Posterior cingulate gyrus (tissue), 11 donors: ENCODE measurements at regions not wholly inside any gene's neighbourhood (a gene's known extent, or its start where the extent isn't known, plus 50 kb on each side); places are given as distances from the start of the nearest gene placed in this dataset.

Experiments
- DNase-seq, 10 donors: peaks; one replicate each; pipeline versions ENCODE4 v3.0.0 to v3.0.0-alpha.2; 2020 to 2021; ENCODE audit warnings: mixed read lengths in 3 of 10
- intact Hi-C: fragments of 100-400 bp; cut with DNase I; formaldehyde crosslinking; loops from one replicate; pipeline ENCODE4 v1.15.1; 2023

DNA sequence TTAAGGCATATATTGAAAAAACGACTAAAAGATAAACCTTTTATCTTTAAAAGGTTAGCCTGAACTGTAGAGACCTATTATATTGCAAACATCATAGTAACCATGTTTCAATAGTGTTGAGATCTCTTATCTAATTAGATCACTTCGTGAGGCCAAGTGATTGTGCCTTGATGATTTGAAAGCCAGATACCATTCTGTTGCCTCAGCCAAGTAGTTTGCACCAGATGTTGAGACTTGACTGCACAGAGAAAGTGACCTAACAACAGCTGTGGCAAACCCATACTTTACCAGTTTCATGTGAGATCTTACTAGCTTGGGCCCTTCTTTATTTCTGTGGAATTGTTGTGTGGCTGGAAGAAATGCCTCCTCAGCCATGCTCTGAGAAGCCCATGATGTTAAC is 717.3 kb downstream of the KCNJ2 start:
- DNase-seq = no peak
- intact Hi-C loops = no loop called here

DNA sequence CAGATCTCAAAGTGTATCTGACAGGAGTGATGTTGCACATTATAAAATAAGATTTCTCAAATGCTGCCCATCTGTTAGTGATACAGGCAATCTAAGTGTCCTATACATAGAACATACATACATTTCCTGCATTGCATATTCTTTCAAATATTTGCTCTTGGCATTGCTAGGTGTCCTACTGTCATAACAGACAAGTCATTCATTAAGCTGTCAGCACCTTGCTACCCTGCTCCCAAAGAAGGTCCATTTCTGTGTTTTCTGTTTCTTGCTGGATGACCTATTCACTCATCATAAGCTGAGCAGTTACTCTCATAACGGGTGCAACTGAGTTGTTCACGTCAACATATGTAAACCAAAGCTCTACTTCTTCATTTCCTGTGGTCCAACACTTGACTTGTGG is 719.0 kb downstream of the KCNJ2 start:
- intact Hi-C loops = no loop called here

DNA sequence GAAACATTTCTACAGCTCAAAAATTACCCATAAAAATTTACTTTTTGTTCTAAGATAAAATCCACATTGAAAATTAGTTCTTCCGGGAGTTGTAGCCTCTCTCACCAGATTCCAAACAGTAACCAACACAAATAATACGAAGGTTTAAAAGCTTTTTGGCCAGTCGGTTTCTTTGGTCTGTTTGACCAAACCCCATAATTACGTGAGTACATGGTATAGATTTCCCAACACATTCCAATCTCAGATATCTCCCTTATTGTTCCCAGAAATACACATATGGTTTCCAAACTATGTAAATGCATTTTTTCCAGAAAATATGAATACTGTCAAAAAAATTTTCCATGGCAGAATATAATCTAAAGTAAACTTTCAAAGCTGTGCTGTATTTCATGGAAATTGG is 722.0 kb downstream of the KCNJ2 start:
- no peak for DNase-seq
- intact Hi-C loops = no loop called here

More for the DNA sequence above, 719.0 kb downstream of the KCNJ2 start:
- no peak for DNase-seq

DNA sequence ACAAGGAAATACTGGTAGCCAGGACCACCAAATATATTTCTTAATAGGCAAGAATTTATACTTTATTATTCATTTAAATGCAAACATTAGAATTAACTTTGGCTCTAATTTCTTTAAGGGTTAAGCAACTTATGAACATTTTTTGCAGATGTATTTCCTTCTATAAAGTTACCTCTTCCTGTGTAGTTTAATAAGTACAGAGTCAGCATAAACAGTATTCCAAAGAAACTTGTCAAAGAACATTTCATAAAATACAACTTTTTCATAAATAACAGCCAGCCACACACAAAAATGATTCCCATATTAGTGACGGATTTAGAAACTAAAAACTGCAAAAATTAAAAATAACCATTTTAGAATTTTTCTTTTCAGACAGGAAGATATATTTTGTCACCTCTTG is 723.2 kb downstream of the KCNJ2 start:
- DNase-seq = no peak
- intact Hi-C loops = no loop called here

DNA sequence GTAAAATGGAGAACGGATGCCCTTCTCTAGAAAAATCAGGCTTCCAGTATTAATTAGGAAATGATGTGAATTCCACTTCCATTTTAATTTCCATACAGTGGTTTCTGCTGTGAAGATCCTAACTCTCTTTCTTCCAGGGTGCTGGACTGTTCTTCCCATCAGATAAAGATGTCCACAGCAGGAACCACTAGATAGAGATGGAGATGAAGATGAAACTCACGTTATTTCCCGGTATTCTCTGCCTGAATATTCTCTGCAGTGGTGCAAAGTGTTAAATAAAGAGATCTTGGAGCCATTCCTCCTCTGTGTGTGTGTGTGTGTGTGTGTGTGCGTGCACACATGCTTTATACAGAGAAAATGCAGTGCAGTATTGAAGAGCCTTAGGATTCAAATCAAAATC is 727.5 kb downstream of the KCNJ2 start:
- intact Hi-C loops = no loop called here
- DNase-seq = no peak

DNA sequence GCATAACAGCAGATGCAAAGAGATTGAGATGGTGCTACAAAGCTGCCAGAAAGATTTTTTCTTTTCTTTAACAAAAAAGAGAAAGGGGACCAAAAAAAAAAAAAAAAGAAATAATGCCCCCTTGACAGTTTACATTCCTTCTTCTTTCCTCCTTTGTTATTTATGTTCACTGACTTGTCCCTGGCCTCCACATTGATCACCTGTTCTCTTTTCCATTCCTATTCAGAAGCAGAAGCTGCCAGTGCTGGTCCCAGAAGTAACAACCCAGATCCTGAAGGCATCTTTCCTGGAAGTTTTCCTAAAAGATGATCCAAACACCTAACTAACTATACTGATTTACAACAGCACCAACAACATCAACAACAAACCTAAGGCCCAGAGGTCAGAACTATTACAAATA is 728.1 kb downstream of the KCNJ2 start:
- intact Hi-C loops = no loop called here
- no peak for DNase-seq

DNA sequence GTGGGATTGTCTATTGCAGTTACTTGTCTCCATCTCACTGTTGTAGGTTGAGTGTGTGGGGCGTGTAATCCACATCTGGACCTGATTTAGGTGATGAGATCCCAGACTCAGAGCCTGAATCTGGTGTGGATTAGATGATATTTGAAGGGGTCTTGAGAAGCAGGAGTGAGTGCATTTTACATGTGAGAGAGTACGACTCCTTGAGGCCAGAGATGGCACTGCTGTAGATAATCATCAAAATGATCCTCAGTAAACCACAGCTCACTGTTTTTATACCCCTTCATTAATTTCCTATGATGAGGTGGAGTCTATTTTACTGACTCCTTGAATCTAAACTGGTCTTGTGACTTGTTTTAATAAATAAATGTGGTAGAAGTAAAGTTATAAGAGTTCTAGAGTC is 732.5 kb downstream of the KCNJ2 start:
- intact Hi-C loops = no loop called here
- no peak for DNase-seq

DNA sequence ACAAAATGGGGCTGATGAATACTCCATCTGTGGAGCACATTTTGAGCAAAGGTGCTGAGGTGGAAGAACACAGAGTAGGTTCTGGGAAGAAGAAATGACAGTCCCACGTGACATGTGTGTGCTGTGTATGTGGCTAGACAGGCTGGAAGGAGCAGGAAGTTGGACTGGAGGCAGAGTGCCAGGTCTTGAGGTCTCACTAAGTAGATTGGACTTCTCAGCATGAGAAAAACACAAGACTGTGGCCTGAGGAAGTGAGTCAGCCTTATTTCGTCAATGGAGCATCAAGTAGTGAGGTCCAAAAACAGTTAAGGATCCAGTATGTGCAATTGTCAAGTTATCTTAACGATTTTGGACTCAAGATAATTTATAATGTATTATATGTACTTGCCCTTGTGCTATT is 736.5 kb downstream of the KCNJ2 start:
- intact Hi-C loops = no loop called here
- peak in 1 of 10 donors; percentile 6 for DNase-seq

DNA sequence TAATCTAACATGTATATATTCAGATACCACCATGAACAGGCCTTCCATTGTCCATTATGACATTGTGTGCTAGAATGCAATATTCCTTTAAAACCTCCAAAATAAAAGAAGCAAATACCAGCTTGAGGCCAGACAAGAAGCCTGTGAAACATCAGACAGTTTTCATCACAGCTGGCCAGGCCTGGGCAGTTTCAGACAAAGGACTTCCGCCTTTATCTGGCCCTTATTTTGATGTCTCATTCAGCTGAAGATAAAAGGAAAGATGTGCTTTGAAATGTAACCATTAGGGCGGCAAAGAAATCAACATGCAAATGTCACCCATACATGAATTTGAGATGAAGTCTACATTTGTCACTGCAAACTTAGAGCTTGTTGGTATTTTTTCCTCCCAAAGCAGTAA is 737.5 kb downstream of the KCNJ2 start:
- DNase-seq = no peak
- intact Hi-C loops = no loop called here

DNA sequence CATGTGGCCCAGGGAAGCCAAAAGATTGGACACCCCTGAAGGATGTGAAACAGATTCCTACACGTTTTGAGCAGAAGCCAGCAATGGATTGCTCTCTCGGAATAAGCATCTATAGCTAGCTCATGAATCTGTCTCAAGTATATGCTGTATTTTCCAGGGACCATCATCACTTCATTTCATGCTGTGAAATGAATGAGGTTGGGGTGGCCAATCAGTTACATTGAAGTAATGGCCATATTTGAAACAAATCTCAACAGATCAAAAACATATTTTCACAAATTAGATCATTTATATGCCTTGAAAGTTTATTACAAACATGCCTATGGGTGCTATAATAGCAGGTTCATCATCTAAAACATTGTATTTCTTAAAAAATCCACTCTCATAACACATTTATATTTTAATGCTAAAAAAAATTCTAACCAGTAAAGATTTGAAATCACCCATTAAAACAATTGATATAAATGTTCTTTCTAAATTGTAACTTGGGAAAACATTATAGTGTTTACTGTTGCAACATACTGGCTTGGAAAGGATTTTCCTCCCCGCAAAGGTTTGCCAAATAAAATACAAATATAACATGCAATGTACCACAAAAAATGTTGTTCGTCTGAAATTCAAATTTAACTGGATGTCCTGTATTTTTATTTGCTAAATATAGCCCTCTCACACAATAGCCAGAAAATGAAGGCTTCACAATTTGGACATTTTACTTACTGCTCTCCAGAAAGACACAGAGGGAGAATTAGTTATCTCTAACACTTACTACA is 743.6 kb downstream of the KCNJ2 start:
- intact Hi-C loops = no loop called here
- DNase-seq = no peak

DNA sequence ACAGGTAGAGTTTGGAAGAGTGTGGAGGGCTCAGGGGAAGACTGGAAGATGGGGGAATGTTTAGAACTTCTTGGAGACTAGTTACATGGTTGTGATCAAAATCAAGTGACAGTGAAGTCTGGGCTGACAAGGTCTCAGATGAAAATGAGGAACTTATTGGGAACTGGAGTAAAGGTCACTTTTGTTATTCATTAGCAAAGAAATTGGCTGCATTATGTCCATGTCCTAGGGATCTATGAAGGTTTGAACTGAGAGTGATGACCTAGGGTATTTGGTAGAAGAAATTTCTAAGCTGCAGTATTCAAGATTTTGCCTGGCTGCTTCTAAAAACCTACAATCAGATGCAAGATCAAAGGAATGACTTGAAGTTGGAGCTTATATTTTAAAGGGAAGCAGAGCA is 747.1 kb downstream of the KCNJ2 start:
- DNase-seq = no peak
- intact Hi-C loops = no loop called here

DNA sequence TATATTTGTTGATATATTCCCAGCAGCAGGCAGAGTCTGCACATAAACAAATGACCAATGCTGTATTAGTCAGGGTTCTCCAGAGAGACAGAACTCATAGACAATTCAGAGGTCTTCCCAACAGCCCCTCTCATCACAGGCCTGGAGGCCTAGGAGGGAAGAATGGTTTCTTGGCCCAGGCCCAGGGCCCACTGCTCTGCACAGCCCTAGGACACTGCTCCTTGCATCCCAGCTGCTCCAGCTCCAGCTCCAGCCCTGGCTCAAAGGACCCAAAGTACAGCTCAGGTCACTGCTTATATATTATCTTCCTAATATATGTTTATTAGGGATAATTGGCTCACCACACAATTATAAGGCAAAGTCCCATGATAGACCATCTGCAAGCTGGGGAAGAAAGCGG is 749.9 kb downstream of the KCNJ2 start:
- intact Hi-C loops = no loop called here
- DNase-seq = peak in 1 of 10 donors; percentile 70

DNA sequence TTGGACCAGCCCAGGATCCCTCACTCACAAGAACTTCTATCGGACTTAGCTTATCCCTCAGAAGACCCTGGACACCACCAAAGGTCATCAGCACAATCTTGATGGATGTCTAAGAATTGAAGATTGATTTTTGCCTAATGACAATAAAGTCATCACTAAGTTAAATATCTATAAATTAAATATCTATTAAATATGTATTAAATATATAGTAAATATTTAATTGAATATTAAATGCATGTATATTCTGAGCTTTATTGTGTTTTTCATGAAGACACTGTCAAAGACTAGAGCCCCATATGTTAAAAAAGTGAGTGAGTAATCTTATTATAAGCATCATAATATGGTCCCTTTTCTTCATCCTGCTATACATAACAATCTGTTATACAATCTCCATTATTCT is 751.1 kb downstream of the KCNJ2 start:
- DNase-seq = no peak
- intact Hi-C loops = no loop called here

DNA sequence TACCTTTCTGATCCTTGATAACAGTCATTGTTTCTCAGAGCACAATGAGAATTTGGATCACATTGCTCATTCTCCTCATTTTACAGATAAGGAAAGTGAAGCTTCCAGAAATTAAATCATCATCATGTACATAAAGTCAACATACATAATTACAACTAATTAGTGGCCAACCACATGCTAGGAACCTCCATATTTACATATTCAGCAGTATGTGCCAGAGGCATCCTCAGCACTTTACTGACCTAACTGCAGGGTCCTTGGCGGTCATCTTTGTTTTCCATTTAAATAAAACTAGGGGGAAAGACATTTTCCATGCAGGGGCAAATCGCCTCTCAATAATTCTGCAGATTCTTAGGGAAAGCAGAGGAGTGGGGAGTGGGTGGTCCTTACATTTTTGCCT is 752.9 kb downstream of the KCNJ2 start:
- no peak for DNase-seq
- intact Hi-C loops = no loop called here

DNA sequence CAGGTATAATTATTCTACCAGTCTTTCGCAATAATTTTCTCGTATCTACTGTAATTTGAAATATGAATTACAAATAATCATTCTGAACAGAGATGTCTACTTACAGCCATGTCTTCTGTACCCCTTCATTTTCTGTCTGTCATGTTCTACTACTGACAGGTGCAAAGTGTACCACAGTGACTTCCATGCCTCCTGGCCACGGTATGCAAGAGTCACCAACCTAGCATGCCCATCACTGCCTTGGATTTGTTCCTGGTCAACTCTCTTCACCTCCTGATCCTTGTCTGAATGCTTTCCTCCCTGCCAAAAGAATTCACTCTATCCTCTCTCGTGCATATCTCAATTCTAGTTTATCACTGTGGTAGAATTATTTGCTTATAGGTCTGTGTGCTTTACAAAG is 755.4 kb downstream of the KCNJ2 start:
- intact Hi-C loops = no loop called here

DNA sequence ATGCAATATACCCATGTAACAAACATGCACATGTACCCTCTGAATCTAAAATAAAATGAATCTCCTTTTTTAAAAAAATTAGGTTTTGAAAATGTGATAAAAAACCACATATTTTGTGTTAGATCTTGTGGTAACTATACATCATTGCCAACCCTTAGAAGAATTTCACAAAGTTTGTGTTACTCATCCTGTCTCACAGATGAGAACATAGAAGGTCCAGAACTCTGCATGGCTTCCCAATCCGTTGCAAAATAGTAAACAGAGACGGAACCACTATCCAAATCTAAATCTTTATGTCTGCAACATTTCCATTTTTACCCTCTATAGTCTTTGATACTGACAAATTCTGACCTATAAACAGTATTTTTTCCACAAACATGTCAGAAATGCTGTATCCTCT is 759.9 kb downstream of the KCNJ2 start:
- intact Hi-C loops = no loop called here
- DNase-seq = no peak

More for the DNA sequence above, 755.4 kb downstream of the KCNJ2 start:
- no peak for DNase-seq

DNA sequence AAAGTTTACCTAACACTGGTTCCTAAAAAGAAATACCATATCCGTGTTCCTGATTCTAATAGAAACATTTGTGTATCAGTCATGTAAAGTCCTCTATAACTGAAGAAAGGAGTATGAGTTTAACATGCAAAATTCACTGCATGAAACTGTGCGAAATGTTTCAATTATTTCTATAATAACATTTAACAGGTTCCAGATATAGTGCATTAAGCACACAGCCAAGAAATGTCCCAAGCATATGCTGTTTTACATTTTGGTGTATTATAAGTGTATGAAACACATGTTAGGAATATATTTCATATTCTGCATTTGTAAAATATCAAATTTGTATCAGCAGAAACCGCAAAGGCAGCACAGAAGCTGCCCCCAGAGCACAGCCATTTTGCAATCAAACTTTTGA is 764.9 kb downstream of the KCNJ2 start:
- no peak for DNase-seq
- intact Hi-C loops = no loop called here

DNA sequence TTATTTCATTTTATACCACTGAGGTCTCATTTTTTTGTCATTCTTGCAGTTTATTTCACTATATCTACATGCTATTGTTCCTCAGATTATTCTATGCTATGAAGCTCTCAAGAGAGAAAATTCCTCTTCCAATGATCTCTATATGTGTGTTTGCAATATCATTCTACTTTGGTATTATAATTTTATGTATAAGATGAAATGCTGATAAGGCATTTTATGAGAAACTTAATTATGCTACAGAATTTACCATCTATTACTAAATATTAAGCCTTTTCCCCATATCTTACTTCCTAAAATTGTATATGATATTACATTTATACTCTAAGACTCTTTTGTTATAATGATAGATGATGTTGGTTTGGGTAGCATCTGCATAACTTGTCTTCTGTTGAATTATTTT is 765.5 kb downstream of the KCNJ2 start:
- intact Hi-C loops = no loop called here
- DNase-seq = no peak

DNA sequence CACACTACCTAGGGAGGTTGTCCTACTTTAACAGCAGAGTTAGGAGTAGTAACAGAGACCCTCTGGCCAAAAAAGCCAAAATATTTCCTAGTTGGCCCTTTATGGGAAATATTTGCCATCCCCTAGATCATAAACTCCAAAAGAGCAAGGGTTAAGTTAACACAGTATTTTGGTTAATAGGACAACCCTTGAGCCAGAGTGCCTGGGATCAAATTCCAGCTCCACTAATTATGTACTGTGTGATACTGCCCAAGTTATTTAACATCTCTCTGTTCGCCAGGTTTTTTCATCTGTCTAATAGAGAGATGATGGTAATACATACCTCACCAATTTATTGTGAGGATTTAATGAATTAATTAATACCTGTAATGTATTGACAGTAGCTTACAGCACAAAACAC is 767.4 kb downstream of the KCNJ2 start:
- DNase-seq = no peak
- intact Hi-C loops = no loop called here

DNA sequence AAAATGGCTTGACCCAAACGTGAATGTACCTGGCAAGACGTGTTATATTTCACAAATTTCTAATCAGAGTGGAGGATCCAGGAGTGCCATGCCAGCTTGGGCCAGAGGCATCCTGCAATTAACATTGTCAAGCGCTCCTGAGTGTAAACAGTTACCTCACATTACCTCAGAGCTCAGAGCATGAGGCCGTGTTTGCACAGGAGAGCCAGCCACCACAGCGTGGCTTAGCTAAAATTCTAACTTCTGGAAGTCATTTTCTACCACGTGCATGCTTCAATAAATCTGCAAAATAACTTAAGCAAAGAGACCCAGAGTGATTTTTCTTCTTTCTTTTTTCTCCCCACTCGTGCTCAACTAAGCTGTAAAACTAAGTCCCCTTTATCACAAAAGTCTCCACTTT is 769.0 kb downstream of the KCNJ2 start:
- intact Hi-C loops = no loop called here
- no peak for DNase-seq

DNA sequence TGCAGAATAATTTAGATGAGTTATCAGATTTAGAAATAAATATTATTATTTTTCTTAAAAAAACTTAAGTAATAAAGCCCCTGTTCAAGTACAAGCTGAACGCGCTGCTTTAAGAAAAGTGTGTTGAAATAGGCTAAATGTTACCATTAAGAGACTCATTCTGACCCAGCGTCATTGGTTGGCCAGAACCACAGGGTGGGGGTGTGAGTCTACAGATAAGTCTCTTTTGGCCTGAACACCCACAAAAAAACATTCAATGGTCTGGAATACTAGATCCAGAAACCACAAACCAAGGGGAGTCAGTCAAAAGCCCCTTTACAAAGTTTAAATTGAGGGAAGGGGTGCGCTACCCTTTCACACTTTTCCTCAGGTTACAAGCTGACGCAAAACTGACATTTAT is 776.1 kb downstream of the KCNJ2 start:
- no peak for DNase-seq
- intact Hi-C loops = no loop called here

DNA sequence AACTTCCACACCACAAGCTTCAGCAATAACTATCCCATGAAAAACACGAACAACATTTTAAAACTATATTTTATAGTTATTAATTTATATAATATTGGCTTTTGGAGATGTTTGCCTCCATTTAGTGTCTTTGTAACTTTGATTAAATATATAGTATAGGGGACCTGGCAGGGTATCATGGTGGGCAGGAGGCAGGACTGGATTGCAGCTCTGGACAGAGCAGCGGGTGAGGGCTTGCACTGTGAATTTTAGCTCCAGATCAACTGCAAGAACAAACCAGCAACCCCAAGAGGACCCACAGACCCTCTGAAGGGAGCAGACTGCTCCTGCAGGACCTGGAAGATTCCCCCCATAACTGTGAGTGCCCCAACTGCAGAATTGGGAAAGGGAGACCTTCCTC is 777.9 kb downstream of the KCNJ2 start:
- intact Hi-C loops = no loop called here
- DNase-seq = no peak
